ENCODE measurements at regions not wholly inside any gene's neighbourhood (a gene's known extent, or its start where the extent isn't known, plus 50 kb on each side); places are given as distances from the start of the nearest gene placed in this dataset.

GRCh38 chr2:176535467-176536113, 266.3 kb downstream of the MTX2 start:
- intact Hi-C loops (cut with DNase I), result no loop called here
- WGBS, 2 donors, result 61 to 63% methylated on average over 5 of the region's 5 CpGs
- ATAC-seq (peak in 5 of 8 donors; percentile 13 to 53 (median 37)), DNase-seq (no peak)
- H3K36me3 ChIP-seq, result no peaks in the 10 kb centered on the region
- H3K4me1 ChIP-seq, result peaks cover 0 to 5% (median 0%) of the 10 kb centered on the region in 9 donors
- no peak for TF ChIP-seq CTCF (IDR thresholded peaks at IDR 0.05)
- no peaks in the 10 kb centered on the region for H3K9me3 ChIP-seq
- no peak overlapping the region for H3K27ac ChIP-seq
- no peak overlapping the region for H3K4me3 ChIP-seq
- peaks cover 0 to 26% (median 0%) of the 10 kb centered on the region in 7 donors for H3K27me3 ChIP-seq

- WGBS, 2 donors, result 78 to 85% methylated on average over 3 of the region's 3 CpGs
- peaks cover 0 to 5% (median 0%) of the 10 kb centered on the region in 9 donors for H3K4me1 ChIP-seq
- DNase-seq (no peak), ATAC-seq (no peak)
- intact Hi-C loops (cut with DNase I), result no loop called here
- peaks cover 0 to 26% (median 0%) of the 10 kb centered on the region in 7 donors for H3K27me3 ChIP-seq
- TF ChIP-seq CTCF (IDR thresholded peaks at IDR 0.05), result no peak
- H3K4me3 ChIP-seq, result no peak overlapping the region
- H3K27ac ChIP-seq, result no peak overlapping the region
- H3K36me3 ChIP-seq, result no peaks in the 10 kb centered on the region
- H3K9me3 ChIP-seq, result no peaks in the 10 kb centered on the region
Observed at GRCh38 chr2:176536439-176537133, 267.3 kb downstream of the MTX2 start.

GRCh38 chr2:176537932-176538331, 268.7 kb downstream of the MTX2 start:
- peaks cover 0 to 29% (median 0%) of the 10 kb centered on the region in 7 donors for H3K27me3 ChIP-seq
- ATAC-seq (no peak), DNase-seq (no peak)
- no peaks in the 10 kb centered on the region for H3K9me3 ChIP-seq
- peaks cover 0 to 5% (median 0%) of the 10 kb centered on the region in 9 donors for H3K4me1 ChIP-seq
- H3K36me3 ChIP-seq, result no peaks in the 10 kb centered on the region
- TF ChIP-seq CTCF (IDR thresholded peaks at IDR 0.05), result no peak
- intact Hi-C loops (cut with DNase I), result no loop called here
- no peak overlapping the region for H3K27ac ChIP-seq
- H3K4me3 ChIP-seq, result no peak overlapping the region
- WGBS, 2 donors, result 89 to 92% methylated on average over 3 of the region's 3 CpGs

GRCh38 chr2:176540995-176541394, 271.8 kb downstream of the MTX2 start:
- no peak overlapping the region for H3K27ac ChIP-seq
- no peak for TF ChIP-seq CTCF (IDR thresholded peaks at IDR 0.05)
- peaks cover 0 to 36% (median 0%) of the 10 kb centered on the region in 7 donors for H3K27me3 ChIP-seq
- WGBS, 2 donors, result 84 to 88% methylated on average over 1 of the region's 1 CpG
- no peak overlapping the region for H3K4me3 ChIP-seq
- no peak for ATAC-seq
- no peaks in the 10 kb centered on the region for H3K36me3 ChIP-seq
- no peak for DNase-seq
- intact Hi-C loops (cut with DNase I), result no loop called here
- H3K9me3 ChIP-seq, result no peaks in the 10 kb centered on the region
- peaks cover 0 to 9% (median 0%) of the 10 kb centered on the region in 9 donors for H3K4me1 ChIP-seq

Data from heart right ventricle (tissue), 16 donors.